K562 (cell line): ENCODE measurements at regions not wholly inside any gene's neighbourhood (a gene's known extent, or its start where the extent isn't known, plus 50 kb on each side); places are given as distances from the start of the nearest gene placed in this dataset.

ENCODE experiments used
- ATAC-seq: fragments of 200-7000 bp; cut with Tn5 transposase; 3 replicates; pipeline ENCODE4 v1.9.1; 2020; ENCODE audit warnings: moderate library complexity
- BruUV-seq: library from RNA; stranded (reverse); fragments of 400-500 nt; replicated peaks from 2 replicates; lab custom pipeline; 2021; lab: Mats Ljungman, UMichigan
- CTCF ChIA-PET: fragments of 300-600 bp; formaldehyde crosslinking; extraction: SDS; loops from one replicate; lab custom pipeline; 2021; ENCODE audit warnings: low intra/inter-chr PET ratio; lab: Yijun Ruan, JAX
- POLR2A ChIA-PET: fragments of 300-600, 350-650 bp; sonication (Branson Sonifier 250); formaldehyde crosslinking; extraction: SDS; loops from one replicate; lab custom pipeline; 2021; ENCODE audit warnings: antibody characterized with exemption, inconsistent platforms; lab: Yijun Ruan, JAX
- DNase-seq, 4 experiments: peaks; one replicate each; pipeline versions ENCODE4 v3.0.0 to v3.0.0-alpha.2; 2011 to 2018; ENCODE audit warnings: low spot score in 3 of 4, mixed read lengths in 3 of 4; ENCODE audit errors: extremely low read depth in 1 of 4
- FAIRE-seq: peaks from 2 replicates; lab custom pipeline; 2011; peaks lifted over from hg19 to GRCh38; lab: Jason Lieb, UNC
- H2AFZ ChIP-seq: 2 replicates; pipeline ENCODE4 v1.6.0; 2011; ENCODE audit warnings: low read depth, low read length, control low read depth, inconsistent platforms
- H3K27ac ChIP-seq: fragments of 200-600 bp; 3 replicates; pipeline ENCODE4 v1.8.0; 2011; ENCODE audit warnings: low read depth, mild to moderate bottlenecking, control low read depth, inconsistent platforms, low read length, moderate library complexity, mixed read lengths; ENCODE audit errors: extremely low read depth
- H3K27me3 ChIP-seq, 2 experiments: fragments of 300-600 bp in 1 of 2; 2 replicates in 1 of 2; 3 replicates in 1 of 2; pipeline versions ENCODE4 v1.6.0 to v1.8.0; 2011; ENCODE audit warnings: inconsistent platforms in 2 of 2, low read length in 2 of 2, mild to moderate bottlenecking in 1 of 2, mixed read lengths in 1 of 2, moderate library complexity in 1 of 2; ENCODE audit not compliant: control insufficient read depth in 2 of 2, insufficient read depth in 2 of 2
- H3K36me3 ChIP-seq: fragments of 300-600 bp; 3 replicates; pipeline ENCODE4 v1.8.0; 2011; ENCODE audit warnings: mild to moderate bottlenecking, low read length, inconsistent platforms; ENCODE audit not compliant: control insufficient read depth, insufficient read depth
- H3K4me1 ChIP-seq, 2 experiments: fragments of 200-600 bp in 1 of 2; replicated peaks in 1 of 2; 2 replicates in 1 of 2; 3 replicates in 1 of 2; pipeline versions ENCODE4 v1.5.1 to v1.8.0; 2011; ENCODE audit warnings: inconsistent platforms in 2 of 2, low read length in 2 of 2, mild to moderate bottlenecking in 1 of 2, mixed read lengths in 1 of 2, moderate library complexity in 1 of 2; ENCODE audit not compliant: control insufficient read depth in 2 of 2, insufficient read depth in 2 of 2
- H3K4me2 ChIP-seq: 2 replicates; pipeline ENCODE4 v1.6.1; 2011; ENCODE audit warnings: low read length, control low read depth, inconsistent platforms, mixed read lengths; ENCODE audit not compliant: insufficient read depth
- H3K4me3 ChIP-seq: fragments of 200-600 bp; sonication (generic), shearing (Covaris generic); 2 replicates; pipeline ENCODE4 v1.5.1; 2016; ENCODE audit warnings: control low read depth, inconsistent platforms
- H3K79me2 ChIP-seq: fragments of 200-600 bp; 3 replicates; pipeline ENCODE4 v1.8.0; 2011; ENCODE audit warnings: low read length, inconsistent platforms; ENCODE audit not compliant: control insufficient read depth, insufficient read depth
- H3K9ac ChIP-seq, 2 experiments: 2 replicates each; pipeline versions ENCODE4 v1.6.0 to v1.6.1; 2011; ENCODE audit warnings: low read depth in 2 of 2, low read length in 2 of 2, control low read depth in 1 of 2, inconsistent platforms in 1 of 2, mild to moderate bottlenecking in 1 of 2, mixed read lengths in 1 of 2; ENCODE audit not compliant: insufficient read depth in 1 of 2
- H3K9me1 ChIP-seq: one replicate; pipeline ENCODE4 v1.6.0; 2011; ENCODE audit warnings: inconsistent platforms, mild to moderate bottlenecking, low read length, moderate library complexity; ENCODE audit not compliant: control insufficient read depth, insufficient read depth
- H3K9me3 ChIP-seq: replicated peaks from 2 replicates; pipeline ENCODE4 v1.5.1; 2011; ENCODE audit warnings: low read depth, low read length, inconsistent platforms; ENCODE audit not compliant: control insufficient read depth, insufficient read depth
- H4K20me1 ChIP-seq: replicated peaks from 2 replicates; pipeline ENCODE4 v1.6.1; 2011; ENCODE audit warnings: low read length, inconsistent platforms, mixed read lengths; ENCODE audit not compliant: control insufficient read depth, insufficient read depth
- CBFB ChIP-seq: sonication (generic); formaldehyde crosslinking; IDR thresholded peaks from 2 replicates; pipeline ENCODE4 v1.4.0; 2020; ENCODE audit warnings: mild to moderate bottlenecking, missing genetic modification reagents
- CBX8 ChIP-seq: fragments of 200-600 bp; sonication (generic); IDR thresholded peaks from 2 replicates; pipeline ENCODE4 v1.6.1; 2012; ENCODE audit warnings: borderline replicate concordance, mixed run types, low read depth, mild to moderate bottlenecking, moderate library complexity, mixed read lengths, low read length, control low read depth, inconsistent platforms; ENCODE audit not compliant: poor library complexity, severe bottlenecking; ENCODE audit errors: extremely low read depth
- FOXK2 ChIP-seq, 2 experiments: fragments of 450-650 bp; IDR thresholded peaks in 1 of 2; conservative IDR thresholded peaks in 1 of 2; 2 replicates each; pipeline ENCODE4 v1.6.1; 2016; ENCODE audit warnings: low read depth in 2 of 2, mild to moderate bottlenecking in 1 of 2
- ILK ChIP-seq: fragments of 450-650 bp; IDR thresholded peaks from 2 replicates; pipeline ENCODE4 v1.6.1; 2016; ENCODE audit warnings: missing genetic modification characterization, low read depth, mild to moderate bottlenecking, missing compliant biosample characterization, moderate library complexity, borderline replicate concordance
- KDM2B ChIP-seq: fragments of 250-450 bp; sonication (Bioruptor Pico); IDR thresholded peaks from 2 replicates; pipeline ENCODE4 v1.8.0; 2021; ENCODE audit warnings: mild to moderate bottlenecking, moderate library complexity
- KDM4B ChIP-seq, 2 experiments: fragments of 450-650 bp in 1 of 2; sonication (generic) in 1 of 2; IDR thresholded peaks; 2 replicates each; pipeline ENCODE4 v1.6.1; 2016 to 2017; ENCODE audit warnings: borderline replicate concordance in 2 of 2, antibody characterized with exemption in 1 of 2, low read depth in 1 of 2, mild to moderate bottlenecking in 1 of 2
- LCOR ChIP-seq: sonication (generic); formaldehyde crosslinking; IDR thresholded peaks from 2 replicates; pipeline ENCODE4 v1.8.0; 2022; ENCODE audit warnings: mild to moderate bottlenecking, missing genetic modification reagents
- NCOR1 ChIP-seq: fragments of 450-650 bp; IDR thresholded peaks from 2 replicates; pipeline ENCODE4 v1.6.1; 2016; ENCODE audit warnings: mild to moderate bottlenecking, moderate library complexity
- NFRKB ChIP-seq: fragments of 450-650 bp; IDR thresholded peaks from 2 replicates; pipeline ENCODE4 v1.6.1; 2016; ENCODE audit warnings: low read depth
- PTTG1 ChIP-seq: fragments of 450-650 bp; IDR thresholded peaks from 2 replicates; pipeline ENCODE4 v1.6.1; 2016; ENCODE audit warnings: low read depth, mild to moderate bottlenecking, missing genetic modification characterization, missing compliant biosample characterization
- SMAD1 ChIP-seq: fragments of 150-350 bp; IDR thresholded peaks from 2 replicates; pipeline ENCODE4 v1.6.1; 2014; ENCODE audit warnings: low read length, low read depth; ENCODE audit not compliant: partially characterized antibody
- SP2 ChIP-seq: IDR thresholded peaks from 2 replicates; pipeline ENCODE4 v1.6.1; 2011; ENCODE audit warnings: mild to moderate bottlenecking, low read depth, low read length, moderate library complexity; ENCODE audit not compliant: poor library complexity, severe bottlenecking; ENCODE audit errors: extremely low read depth
- TCFL5 ChIP-seq: fragments of 250-450 bp; sonication (Bioruptor Pico); conservative IDR thresholded peaks from 2 replicates; pipeline ENCODE4 v1.6.1; 2021; ENCODE audit warnings: mild to moderate bottlenecking, moderate library complexity, matching md5 sums
- TSHZ1 ChIP-seq: fragments of 250-450 bp; sonication (Bioruptor Pico); IDR thresholded peaks from 2 replicates; pipeline ENCODE4 v1.4.0; 2020; ENCODE audit warnings: mild to moderate bottlenecking, moderate library complexity
- ZNF277 ChIP-seq: fragments of 250-450 bp; sonication (Bioruptor Pico); IDR thresholded peaks from 2 replicates; pipeline ENCODE4 v1.8.0; 2022; ENCODE audit warnings: inconsistent platforms, mild to moderate bottlenecking, moderate library complexity, borderline replicate concordance
- ZNF639 ChIP-seq, 2 experiments: fragments of 200-800 bp in 1 of 2; sonication (Bioruptor generic) in 1 of 2; sonication (generic) in 1 of 2; formaldehyde crosslinking in 1 of 2; IDR thresholded peaks in 1 of 2; conservative IDR thresholded peaks in 1 of 2; 2 replicates each; pipeline versions ENCODE4 v1.5.0 to v1.6.1; 2016 to 2020; ENCODE audit warnings: missing compliant biosample characterization in 1 of 2, missing genetic modification characterization in 1 of 2, missing genetic modification reagents in 1 of 2
- ZSCAN29 ChIP-seq: fragments of 450-650 bp; IDR thresholded peaks from 2 replicates; pipeline ENCODE4 v1.6.1; 2017
- WGBS: fragments of 100-300 bp; shearing (Covaris generic); methylation state at CpG from one replicate; pipeline ENCODE4 v1.1.6; 2016; ENCODE audit warnings: low coverage, mixed read lengths; ENCODE audit not compliant: insufficient coverage; ENCODE audit errors: missing lambda C conversion rate; 5-methylcytosine and 5-hydroxymethylcytosine counted together
- in situ Hi-C: fragments of 300-500 bp; cut with MboI; formaldehyde crosslinking; loops from 4 replicates; pipeline ENCODE4 v1.15.0; 2018; ENCODE audit warnings: inconsistent platforms, mixed read lengths
- intact Hi-C: fragments of 100-400 bp; cut with micrococcal nuclease; formaldehyde crosslinking; loops from 2 replicates; pipeline ENCODE4 v1.14.2; 2022

GRCh38 chr5:126104951-126105350, 318.3 kb upstream of the GRAMD2B start:
- no peak overlapping the region for H3K9ac ChIP-seq
- POLR2A ChIA-PET = no interaction called here
- no peaks in the 10 kb centered on the region for H3K36me3 ChIP-seq
- H3K9me1 ChIP-seq = no peaks in the 10 kb centered on the region
- H3K27ac ChIP-seq = no peak overlapping the region
- CTCF ChIA-PET = no interaction called here
- in situ Hi-C loops (no loop called here), intact Hi-C loops (no loop called here)
- ATAC-seq = no peak
- no peak overlapping the region for H3K4me3 ChIP-seq
- no peak for DNase-seq
- no TSS peak for BruUV-seq
- H3K79me2 ChIP-seq = no peaks in the 10 kb centered on the region
- no peaks in the 10 kb centered on the region for H4K20me1 ChIP-seq
- FAIRE-seq = no peak
- H3K4me2 ChIP-seq = no peak overlapping the region
- H3K4me1 ChIP-seq = no peaks in the 10 kb centered on the region
- H2AFZ ChIP-seq = no peak overlapping the region
- H3K9me3 ChIP-seq = no peaks in the 10 kb centered on the region
- no peaks in the 10 kb centered on the region for H3K27me3 ChIP-seq
- WGBS = 0% methylated on average over 1 of the region's 1 CpG
- TF ChIP-seq CBX8 (no peak), ZSCAN29 (no peak), CBFB (no peak), PTTG1 (tag) (no peak), TCFL5 (no peak), FOXK2 (conservative IDR thresholded peaks at IDR 0.05 in 1 of 2, IDR thresholded peaks at IDR 0.05 in 1 of 2; ENCODE audit: low read depth in 2 of 2) (no peak), TSHZ1 (CRISPR knock-in tag) (no peak), KDM2B (CRISPR knock-in tag) (no peak), NCOR1 (no peak), NFRKB (no peak), LCOR (CRISPR knock-in tag) (no peak), ILK (no peak), KDM4B (IDR thresholded peaks at IDR 0.05; ENCODE audit: borderline replicate concordance in 2 of 2, low read depth in 1 of 2) (no peak), SP2 (no peak), ZNF277 (CRISPR knock-in tag) (no peak), SMAD1 (no peak), ZNF639 (CRISPR knock-in tag; conservative IDR thresholded peaks at IDR 0.05 in 1 of 2, IDR thresholded peaks at IDR 0.05 in 1 of 2) (no peak)
